Neural crest cell (in vitro differentiated cells): ENCODE measurements at regions not wholly inside any gene's neighbourhood (a gene's known extent, or its start where the extent isn't known, plus 50 kb on each side); places are given as distances from the start of the nearest gene placed in this dataset.

Experiments
- DNase-seq: peaks from one replicate; pipeline ENCODE4 v3.0.0; 2021; ENCODE audit warnings: low read depth, mixed read lengths, low spot score
- H3K27ac Mint-ChIP-seq: one replicate; pipeline ENCODE4 v1.8.0; 2021; ENCODE audit warnings: mild to moderate bottlenecking, mixed read lengths; ENCODE audit not compliant: unreplicated experiment
- H3K27me3 Mint-ChIP-seq: 2 replicates; pipeline ENCODE4 v1.8.0; 2021; ENCODE audit warnings: low read depth, mild to moderate bottlenecking, mixed read lengths
- H3K36me3 Mint-ChIP-seq: 2 replicates; pipeline ENCODE4 v1.8.0; 2021; ENCODE audit warnings: low read depth, mild to moderate bottlenecking, mixed read lengths
- H3K4me1 Mint-ChIP-seq: 2 replicates; pipeline ENCODE4 v1.8.0; 2021; ENCODE audit warnings: mixed read lengths
- H3K4me3 Mint-ChIP-seq: one replicate; pipeline ENCODE4 v1.8.0; 2021; ENCODE audit warnings: mild to moderate bottlenecking, mixed read lengths
- H3K9me3 Mint-ChIP-seq: 2 replicates; pipeline ENCODE4 v1.8.0; 2021; ENCODE audit warnings: mixed read lengths
- CTCF ChIP-seq: fragments of 200-600 bp; sonication (generic); conservative IDR thresholded peaks from 2 replicates; pipeline ENCODE4 v1.5.0; 2021; ENCODE audit warnings: antibody characterized with exemption, mild to moderate bottlenecking

GRCh38 chr6:20302702-20303251 is 90.5 kb upstream of the MBOAT1 start:
- DNase-seq = no peak
- Mint-ChIP-seq H3K27me3 (no peaks in the 10 kb centered on the region), H3K9me3 (no peaks in the 10 kb centered on the region), H3K27ac (no peak overlapping the region), H3K4me3 (no peak overlapping the region), H3K4me1 (no peaks in the 10 kb centered on the region), H3K36me3 (no peaks in the 10 kb centered on the region)
- no peak for TF ChIP-seq CTCF

- Mint-ChIP-seq H3K27me3 (no peaks in the 10 kb centered on the region), H3K4me3 (no peak overlapping the region), H3K9me3 (peaks cover 2% of the 10 kb centered on the region), H3K36me3 (no peaks in the 10 kb centered on the region), H3K4me1 (no peaks in the 10 kb centered on the region), H3K27ac (no peak overlapping the region)
- no peak for DNase-seq
- no peak for TF ChIP-seq CTCF
Observed at GRCh38 chr6:20306491-20306890, 94.2 kb upstream of the MBOAT1 start.

- no peaks in the 10 kb centered on the region for H3K36me3 Mint-ChIP-seq
- no peaks in the 10 kb centered on the region for H3K4me1 Mint-ChIP-seq
- no peaks in the 10 kb centered on the region for H3K27me3 Mint-ChIP-seq
- peaks cover 2% of the 10 kb centered on the region for H3K9me3 Mint-ChIP-seq
- TF ChIP-seq CTCF = no peak
- DNase-seq = no peak
- H3K27ac Mint-ChIP-seq = no peak overlapping the region
- H3K4me3 Mint-ChIP-seq = no peak overlapping the region
Observed at GRCh38 chr6:20309186-20309585, 92.5 kb upstream of the E2F3 start.

- Mint-ChIP-seq H3K4me1 (no peaks in the 10 kb centered on the region), H3K27ac (no peak overlapping the region), H3K9me3 (peaks cover 2% of the 10 kb centered on the region), H3K4me3 (no peak overlapping the region), H3K27me3 (peaks cover 3% of the 10 kb centered on the region), H3K36me3 (no peaks in the 10 kb centered on the region)
- TF ChIP-seq CTCF = no peak
- no peak for DNase-seq
Observed at GRCh38 chr6:20310185-20310584, 91.5 kb upstream of the E2F3 start.

- DNase-seq = no peak
- H3K4me3 Mint-ChIP-seq = no peak overlapping the region
- H3K4me1 Mint-ChIP-seq = no peaks in the 10 kb centered on the region
- H3K36me3 Mint-ChIP-seq = no peaks in the 10 kb centered on the region
- peaks cover 3% of the 10 kb centered on the region for H3K27me3 Mint-ChIP-seq
- no peak for TF ChIP-seq CTCF
- H3K9me3 Mint-ChIP-seq = peaks cover 2% of the 10 kb centered on the region
- H3K27ac Mint-ChIP-seq = no peak overlapping the region
Observed at GRCh38 chr6:20312606-20313005, 89.1 kb upstream of the E2F3 start.

GRCh38 chr6:20313051-20313450 is 88.6 kb upstream of the E2F3 start:
- no peak for TF ChIP-seq CTCF
- Mint-ChIP-seq H3K27me3 (peaks cover 3% of the 10 kb centered on the region), H3K27ac (no peak overlapping the region), H3K4me3 (no peak overlapping the region), H3K9me3 (peaks cover 4% of the 10 kb centered on the region), H3K4me1 (no peaks in the 10 kb centered on the region), H3K36me3 (no peaks in the 10 kb centered on the region)
- no peak for DNase-seq
